OCI-LY1 (cell line): ENCODE measurements at regions not wholly inside any gene's neighbourhood (a gene's known extent, or its start where the extent isn't known, plus 50 kb on each side); places are given as distances from the start of the nearest gene placed in this dataset.

Experiments
- EZH2 ChIP-seq: fragments of 200-600 bp; sonication (generic), shearing (Covaris generic); IDR thresholded peaks from 2 replicates; pipeline ENCODE4 v1.8.0; 2017; ENCODE audit warnings: borderline replicate concordance, mixed run types, mild to moderate bottlenecking, antibody characterized with exemption, low read length, moderate library complexity, mixed read lengths
- TF ChIP-seq, protein P1 (sequence below): fragments of 200-600 bp; sonication (generic), shearing (Covaris generic); IDR thresholded peaks from 2 replicates; pipeline ENCODE4 v1.5.1; 2017; ENCODE audit warnings: mild to moderate bottlenecking, antibody characterized with exemption, low read length, moderate library complexity, mixed read lengths

DNA sequence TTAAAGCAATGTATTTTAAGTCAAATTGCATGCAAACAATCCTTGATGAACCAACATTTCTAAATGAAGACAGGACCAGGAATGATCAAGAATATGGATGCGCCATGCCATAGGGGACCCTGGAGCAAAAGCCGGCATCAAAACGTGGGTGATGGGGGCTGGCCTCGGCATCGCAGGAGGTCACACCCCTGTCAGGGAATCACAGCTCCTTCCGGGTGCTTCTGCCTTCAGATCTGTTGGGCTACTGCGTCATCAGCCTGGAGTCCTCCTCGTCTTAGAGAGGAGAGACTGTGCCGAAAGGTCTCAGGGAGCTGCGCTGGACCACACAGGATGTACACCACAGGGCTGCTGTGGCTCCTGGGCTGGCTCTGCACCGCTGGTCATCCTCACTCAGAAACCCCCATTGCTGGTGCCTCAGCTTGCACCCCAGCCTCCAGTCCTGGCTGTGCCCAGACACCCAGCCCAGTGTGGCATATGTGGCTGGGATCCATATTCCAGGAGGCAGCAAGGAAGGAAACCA, 152.9 kb upstream of the PPP1R26 start:
- TF ChIP-seq, protein P1, sequence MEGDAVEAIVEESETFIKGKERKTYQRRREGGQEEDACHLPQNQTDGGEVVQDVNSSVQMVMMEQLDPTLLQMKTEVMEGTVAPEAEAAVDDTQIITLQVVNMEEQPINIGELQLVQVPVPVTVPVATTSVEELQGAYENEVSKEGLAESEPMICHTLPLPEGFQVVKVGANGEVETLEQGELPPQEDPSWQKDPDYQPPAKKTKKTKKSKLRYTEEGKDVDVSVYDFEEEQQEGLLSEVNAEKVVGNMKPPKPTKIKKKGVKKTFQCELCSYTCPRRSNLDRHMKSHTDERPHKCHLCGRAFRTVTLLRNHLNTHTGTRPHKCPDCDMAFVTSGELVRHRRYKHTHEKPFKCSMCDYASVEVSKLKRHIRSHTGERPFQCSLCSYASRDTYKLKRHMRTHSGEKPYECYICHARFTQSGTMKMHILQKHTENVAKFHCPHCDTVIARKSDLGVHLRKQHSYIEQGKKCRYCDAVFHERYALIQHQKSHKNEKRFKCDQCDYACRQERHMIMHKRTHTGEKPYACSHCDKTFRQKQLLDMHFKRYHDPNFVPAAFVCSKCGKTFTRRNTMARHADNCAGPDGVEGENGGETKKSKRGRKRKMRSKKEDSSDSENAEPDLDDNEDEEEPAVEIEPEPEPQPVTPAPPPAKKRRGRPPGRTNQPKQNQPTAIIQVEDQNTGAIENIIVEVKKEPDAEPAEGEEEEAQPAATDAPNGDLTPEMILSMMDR: no peak
- no peak for TF ChIP-seq EZH2
